ENCODE measurements at regions not wholly inside any gene's neighbourhood (a gene's known extent, or its start where the extent isn't known, plus 50 kb on each side); places are given as distances from the start of the nearest gene placed in this dataset.
A peak's percentile ranks its signal among the peaks of the same experiment; 100 is the strongest.

GRCh38 chr2:892401-892800 lies 58.2 kb upstream of the SNTG2 start:
- Histone ChIP-seq H2AFZ (ENCODE audit: low read length) (no peak overlapping the region), H3K79me2 (ENCODE audit: insufficient read depth, low read length) (no peaks in the 10 kb centered on the region), H4K20me1 (ENCODE audit: insufficient read depth, low read length) (no peaks in the 10 kb centered on the region), H3K4me2 (ENCODE audit: insufficient read depth, low read length) (no peak overlapping the region), H3K27me3 (ENCODE audit: insufficient read depth, low read length) (peaks cover under 1% of the 10 kb centered on the region), H3K36me3 (ENCODE audit: insufficient read depth, low read length) (no peaks in the 10 kb centered on the region), H3K4me3 (ENCODE audit: insufficient read depth, low read length) (no peak overlapping the region), H3K27ac (ENCODE audit: low read depth, low read length) (no peak overlapping the region), H3K9me3 (ENCODE audit: low read depth, low read length) (no peaks in the 10 kb centered on the region), H3K4me1 (ENCODE audit: insufficient read depth, low read length) (peaks cover 5% of the 10 kb centered on the region)
- DNase-seq (ENCODE audit: insufficient read length, low spot score, missing footprints) = no peak
- no peak for TF ChIP-seq CTCF (IDR thresholded peaks at IDR 0.05; ENCODE audit: extremely low read depth, low read depth, low read length)

GRCh38 chr2:891734-892133 lies 58.9 kb upstream of the SNTG2 start:
- H3K4me2 ChIP-seq (ENCODE audit: insufficient read depth, low read length) = no peak overlapping the region
- no peak overlapping the region for H3K27ac ChIP-seq (ENCODE audit: low read depth, low read length)

GRCh38 chr2:890791-891190 lies 59.9 kb upstream of the SNTG2 start:
- Histone ChIP-seq H3K27me3 (ENCODE audit: insufficient read depth, low read length) (peaks cover 4% of the 10 kb centered on the region), H3K4me1 (ENCODE audit: insufficient read depth, low read length) (peaks cover 5% of the 10 kb centered on the region), H3K79me2 (ENCODE audit: insufficient read depth, low read length) (no peaks in the 10 kb centered on the region), H3K4me3 (ENCODE audit: insufficient read depth, low read length) (no peak overlapping the region), H2AFZ (ENCODE audit: low read length) (no peak overlapping the region), H3K27ac (ENCODE audit: low read depth, low read length) (no peak overlapping the region), H3K4me2 (ENCODE audit: insufficient read depth, low read length) (no peak overlapping the region), H4K20me1 (ENCODE audit: insufficient read depth, low read length) (no peaks in the 10 kb centered on the region), H3K9me3 (ENCODE audit: low read depth, low read length) (no peaks in the 10 kb centered on the region), H3K36me3 (ENCODE audit: insufficient read depth, low read length) (no peaks in the 10 kb centered on the region)
- peak; percentile 84 for DNase-seq (ENCODE audit: insufficient read length, low spot score, missing footprints)
- no peak for TF ChIP-seq CTCF (IDR thresholded peaks at IDR 0.05; ENCODE audit: extremely low read depth, low read depth, low read length)

More at GRCh38 chr2:891734-892133, 58.9 kb upstream of the SNTG2 start:
- Histone ChIP-seq H3K4me3 (ENCODE audit: insufficient read depth, low read length) (no peak overlapping the region), H3K4me1 (ENCODE audit: insufficient read depth, low read length) (peaks cover 5% of the 10 kb centered on the region), H2AFZ (ENCODE audit: low read length) (no peak overlapping the region), H4K20me1 (ENCODE audit: insufficient read depth, low read length) (no peaks in the 10 kb centered on the region), H3K27me3 (ENCODE audit: insufficient read depth, low read length) (peaks cover 4% of the 10 kb centered on the region), H3K9me3 (ENCODE audit: low read depth, low read length) (no peaks in the 10 kb centered on the region), H3K36me3 (ENCODE audit: insufficient read depth, low read length) (no peaks in the 10 kb centered on the region), H3K79me2 (ENCODE audit: insufficient read depth, low read length) (no peaks in the 10 kb centered on the region)
- DNase-seq (ENCODE audit: insufficient read length, low spot score, missing footprints) = no peak
- no peak for TF ChIP-seq CTCF (IDR thresholded peaks at IDR 0.05; ENCODE audit: extremely low read depth, low read depth, low read length)

- Histone ChIP-seq H3K27me3 (ENCODE audit: insufficient read depth, low read length) (peaks cover 4% of the 10 kb centered on the region), H3K4me1 (ENCODE audit: insufficient read depth, low read length) (peaks cover 5% of the 10 kb centered on the region), H3K79me2 (ENCODE audit: insufficient read depth, low read length) (no peaks in the 10 kb centered on the region), H4K20me1 (ENCODE audit: insufficient read depth, low read length) (no peaks in the 10 kb centered on the region), H3K4me2 (ENCODE audit: insufficient read depth, low read length) (no peak overlapping the region), H3K27ac (ENCODE audit: low read depth, low read length) (no peak overlapping the region), H2AFZ (ENCODE audit: low read length) (no peak overlapping the region), H3K4me3 (ENCODE audit: insufficient read depth, low read length) (no peak overlapping the region), H3K9me3 (ENCODE audit: low read depth, low read length) (no peaks in the 10 kb centered on the region), H3K36me3 (ENCODE audit: insufficient read depth, low read length) (no peaks in the 10 kb centered on the region)
- DNase-seq (ENCODE audit: insufficient read length, low spot score, missing footprints) = no peak
- no peak for TF ChIP-seq CTCF (IDR thresholded peaks at IDR 0.05; ENCODE audit: extremely low read depth, low read depth, low read length)
These were observed 60.4 kb upstream of the SNTG2 start for GRCh38 chr2:890214-890613.
